Muscle of arm (tissue), 1 donor: ENCODE measurements at regions not wholly inside any gene's neighbourhood (a gene's known extent, or its start where the extent isn't known, plus 50 kb on each side); places are given as distances from the start of the nearest gene placed in this dataset.

Source experiments
- DNase-seq: peaks from one replicate; pipeline ENCODE4 v3.0.0-alpha.2; 2013

DNA sequence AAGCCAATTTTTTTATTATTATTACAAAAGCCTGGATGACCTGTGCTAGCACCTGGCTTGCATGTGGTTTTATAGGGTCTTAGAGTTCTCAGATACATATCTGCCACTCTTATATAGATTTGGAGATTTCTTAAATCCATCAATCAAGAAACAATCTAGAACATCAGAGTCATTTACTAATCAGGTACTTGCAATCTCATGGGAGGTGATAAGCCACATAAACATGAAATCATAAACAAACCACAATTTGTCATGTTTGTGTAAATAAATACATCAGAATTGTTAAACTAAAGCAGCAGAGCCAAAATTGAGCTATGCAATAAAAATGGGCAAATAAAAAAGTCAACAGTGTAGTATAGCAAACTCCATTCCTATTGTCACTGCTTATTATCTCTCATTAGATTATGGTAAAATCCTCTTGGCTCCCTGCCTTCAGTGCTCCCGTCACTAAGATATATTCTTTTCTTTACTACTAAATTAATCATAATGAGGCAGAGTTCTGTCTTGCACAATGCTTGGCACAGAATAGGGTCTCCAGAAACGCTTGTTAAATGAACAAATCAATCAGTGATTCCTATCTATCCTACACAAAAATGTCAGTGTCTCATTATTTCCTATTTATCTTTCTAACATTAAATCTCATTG lies 108.7 kb upstream of the TTC29 start:
- no peak for DNase-seq

DNA sequence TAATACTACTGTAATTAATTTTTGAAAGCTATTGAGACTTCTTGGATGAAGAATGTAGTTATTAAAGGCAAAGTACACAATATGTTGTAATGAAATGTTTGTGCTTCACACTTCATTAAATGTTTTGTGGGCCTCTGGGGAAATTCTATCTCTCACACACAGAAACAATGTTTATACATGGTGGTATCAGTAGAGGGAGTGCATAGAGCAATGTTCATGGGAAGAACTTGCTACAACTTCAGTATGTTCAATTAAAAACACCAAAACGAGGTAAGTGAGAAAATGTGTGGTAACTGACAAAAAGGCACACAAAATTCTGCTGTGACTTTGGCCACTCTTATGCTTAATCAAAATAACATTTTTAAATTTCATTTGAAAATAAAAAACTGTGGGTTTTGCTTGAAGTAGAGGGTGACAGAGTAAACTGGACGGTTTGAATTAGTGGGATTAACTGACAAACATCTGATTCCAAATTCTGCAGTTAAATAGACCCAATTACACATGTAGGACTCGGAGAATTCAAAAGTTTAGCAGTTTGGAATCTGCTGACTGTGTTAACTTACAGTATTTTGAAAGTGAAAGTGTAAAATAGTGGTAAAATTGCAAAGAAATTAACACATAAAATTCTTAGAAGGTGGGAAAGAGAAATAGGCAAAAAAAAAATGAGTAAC lies 111.4 kb upstream of the TTC29 start:
- no peak for DNase-seq

DNA sequence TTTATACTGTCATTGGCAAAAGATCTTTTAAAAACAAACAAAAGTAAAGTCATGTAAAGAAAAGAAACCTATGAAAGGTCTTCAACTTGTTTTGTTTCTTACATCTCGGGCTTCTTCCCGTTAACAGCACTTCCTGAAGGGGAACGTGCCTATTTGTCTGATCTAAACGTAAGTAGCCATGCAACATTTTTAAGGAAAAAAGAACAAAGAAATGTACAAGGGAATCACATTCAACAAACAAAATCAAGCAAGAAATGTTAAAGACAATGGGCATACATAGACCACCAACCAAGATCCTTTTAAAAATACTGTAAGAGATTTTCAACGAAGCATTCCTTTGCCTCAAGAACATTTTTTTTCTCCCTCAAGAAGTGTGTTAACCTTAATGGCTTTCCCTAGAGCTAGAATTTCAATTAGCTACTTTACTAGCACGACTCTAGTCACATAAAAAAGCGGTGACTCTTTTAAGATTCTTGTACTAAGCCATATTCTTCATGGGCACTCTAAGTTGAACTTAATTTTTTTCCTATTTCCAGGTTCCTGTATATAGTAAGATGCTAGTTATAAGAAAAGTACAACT lies 112.0 kb upstream of the TTC29 start:
- DNase-seq: no peak

DNA sequence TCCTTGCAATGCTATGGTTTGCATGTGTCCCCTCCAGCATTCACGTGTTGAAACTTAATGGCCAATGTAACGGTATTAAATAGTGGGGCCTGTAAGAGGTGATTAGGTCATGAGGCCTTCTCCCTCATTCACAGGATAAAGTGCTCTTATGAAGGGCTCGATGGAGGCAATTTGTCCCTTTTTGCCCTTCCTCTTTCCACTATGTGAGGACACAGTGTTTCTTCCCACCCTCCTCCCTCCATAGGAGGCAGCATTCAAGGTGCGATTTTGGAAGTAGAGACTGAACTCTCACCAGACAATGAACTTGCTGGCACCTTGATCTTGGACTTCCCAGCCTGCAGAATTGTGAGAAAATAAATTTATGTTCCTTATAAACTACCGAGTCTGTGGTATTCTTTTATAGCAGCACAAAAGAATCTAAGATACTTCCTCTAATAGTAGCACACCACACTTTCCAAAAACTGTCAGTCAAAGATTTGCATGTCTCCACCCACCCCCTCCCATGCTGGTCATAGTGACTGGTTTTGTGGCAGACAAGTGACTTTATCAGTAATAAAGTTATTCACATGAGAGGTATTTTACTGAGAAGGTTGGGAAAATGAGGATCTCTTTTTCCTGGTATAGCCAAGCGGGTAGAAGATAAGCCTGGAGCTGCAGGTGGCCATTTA lies 113.5 kb upstream of the TTC29 start:
- no peak for DNase-seq

DNA sequence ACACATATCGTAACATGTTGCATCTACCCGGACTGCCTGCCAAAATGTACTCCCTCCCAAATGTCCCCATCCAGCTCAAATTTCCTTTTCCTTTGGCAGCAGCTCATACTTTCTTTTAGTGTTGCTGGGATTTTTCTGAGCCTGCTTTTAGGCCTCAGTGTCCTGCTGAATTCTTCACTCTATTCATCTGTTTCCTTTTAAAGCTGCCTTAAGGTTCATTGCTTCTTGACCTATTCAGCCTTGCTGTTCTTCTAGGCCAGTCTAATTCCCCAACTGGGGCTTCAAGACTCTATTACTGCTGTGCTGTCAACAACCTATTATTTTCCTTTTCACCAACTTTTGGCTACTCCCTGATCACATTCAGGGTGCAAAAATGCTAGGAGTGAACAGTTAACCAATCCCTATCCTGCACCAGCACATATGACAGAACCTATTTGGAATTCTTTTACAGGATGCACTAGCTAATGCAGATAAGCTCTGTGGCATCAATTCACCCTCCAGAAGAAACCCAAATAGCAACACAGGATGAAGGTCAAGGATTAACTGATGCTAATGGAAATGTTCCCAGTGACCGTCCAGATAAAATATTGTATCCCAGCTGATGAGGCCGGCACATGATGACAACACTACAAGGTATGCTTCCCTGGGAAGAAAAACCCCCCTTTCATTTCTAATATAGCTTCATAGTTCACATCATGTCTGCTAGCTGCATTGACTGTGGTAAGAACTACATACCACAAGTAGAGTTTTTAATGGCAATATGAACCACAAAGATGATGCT lies 114.7 kb upstream of the TTC29 start:
- DNase-seq: peak; percentile 81

DNA sequence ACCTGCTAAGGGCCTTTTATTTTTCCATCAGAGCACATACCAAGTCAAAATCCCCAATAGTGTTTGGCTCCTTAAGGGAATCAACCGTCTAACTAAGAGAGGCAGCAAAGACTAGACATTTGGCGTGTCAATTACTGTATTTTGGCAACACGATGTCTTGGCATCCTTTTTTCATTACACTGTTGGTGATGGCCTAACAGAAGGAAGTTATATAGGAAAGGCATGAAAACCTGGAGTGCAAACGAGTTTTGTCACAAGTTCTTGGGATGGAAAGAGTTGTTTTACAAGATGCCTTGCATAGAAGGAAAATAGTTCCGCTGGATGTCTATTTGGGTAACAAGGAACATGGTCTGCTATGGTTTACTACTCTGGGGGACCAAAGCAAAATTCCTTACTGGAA lies 119.2 kb upstream of the TTC29 start:
- DNase-seq: no peak

DNA sequence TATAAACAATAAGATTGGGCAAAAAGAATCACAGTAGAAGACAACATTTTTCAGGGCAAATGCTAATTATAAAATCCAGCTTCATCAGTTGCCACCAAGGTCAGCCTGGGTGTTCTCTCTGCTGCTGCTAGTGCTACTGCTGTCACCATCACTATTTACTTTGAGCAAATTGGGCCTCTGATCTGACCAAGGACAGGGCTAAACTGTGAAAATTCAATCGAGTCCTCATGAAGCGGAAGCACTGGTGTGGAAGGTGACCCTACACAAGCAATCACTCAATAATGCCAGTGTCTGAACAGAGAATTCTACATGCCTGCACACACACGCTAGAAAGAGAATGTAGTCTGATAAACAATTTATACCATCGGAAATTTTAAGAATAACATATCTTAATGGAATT lies 122.9 kb upstream of the TTC29 start:
- no peak for DNase-seq

DNA sequence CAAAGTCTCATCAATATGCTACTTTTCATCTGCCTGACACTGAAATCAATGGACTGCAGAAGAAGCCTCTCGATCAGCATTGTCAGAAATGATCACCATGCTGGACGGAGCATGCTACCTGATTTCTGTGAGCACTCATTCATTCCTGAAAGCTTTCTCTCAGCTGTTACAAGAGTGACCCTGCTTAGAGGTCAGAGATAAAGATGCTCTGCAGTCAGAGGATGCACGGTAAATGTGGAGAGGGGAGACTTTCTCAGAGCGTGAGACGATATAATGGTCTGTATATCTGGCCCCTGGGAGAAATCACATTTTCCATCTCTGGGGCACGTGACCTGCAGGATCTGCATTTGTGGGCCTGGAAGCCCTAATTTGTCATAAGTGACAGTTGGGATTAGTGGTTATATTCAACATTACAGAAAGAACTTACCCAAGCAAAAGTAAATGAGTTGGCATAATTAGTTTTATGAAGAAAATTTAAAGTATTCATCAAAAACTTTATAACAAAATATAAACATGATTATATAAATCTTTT lies 125.6 kb upstream of the TTC29 start:
- no peak for DNase-seq

DNA sequence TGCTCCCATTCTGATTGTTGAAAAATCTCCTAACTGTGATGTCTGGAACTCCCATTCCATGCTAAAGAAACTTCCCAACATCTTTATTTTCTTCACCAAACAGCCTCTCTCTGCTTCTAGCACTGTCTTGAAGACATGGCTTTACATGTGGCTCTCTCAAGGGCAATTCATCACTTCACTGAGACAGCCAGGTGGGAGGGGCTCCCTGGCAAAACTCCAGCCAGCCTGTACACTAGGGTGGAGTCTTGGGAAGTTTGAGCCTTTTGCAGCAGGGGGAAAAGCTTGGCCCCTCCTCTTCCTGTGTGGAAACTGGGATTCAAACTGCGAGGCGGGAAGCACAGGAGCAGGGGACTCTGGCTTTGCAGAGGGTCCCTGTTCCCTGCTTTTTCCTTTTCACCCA lies 130.5 kb upstream of the TTC29 start:
- DNase-seq: no peak

DNA sequence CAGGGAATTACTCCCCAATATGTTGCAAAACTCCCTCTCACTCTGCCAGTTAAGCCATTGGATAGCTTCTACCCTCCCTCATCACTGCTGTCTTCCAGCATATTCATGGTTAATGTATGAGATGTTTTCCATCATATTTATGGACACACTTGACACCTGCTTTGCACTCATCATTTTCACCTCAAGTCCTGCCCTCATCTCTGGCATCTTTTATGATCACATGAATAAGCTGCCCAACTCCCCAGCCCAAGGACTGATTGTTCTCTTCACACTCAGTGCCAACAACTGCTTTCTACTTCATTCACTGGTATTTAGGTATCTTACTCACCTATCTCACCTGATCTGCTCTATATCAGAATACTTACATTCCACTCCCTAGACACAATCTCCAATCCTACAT lies 131.1 kb upstream of the TTC29 start:
- no peak for DNase-seq

DNA sequence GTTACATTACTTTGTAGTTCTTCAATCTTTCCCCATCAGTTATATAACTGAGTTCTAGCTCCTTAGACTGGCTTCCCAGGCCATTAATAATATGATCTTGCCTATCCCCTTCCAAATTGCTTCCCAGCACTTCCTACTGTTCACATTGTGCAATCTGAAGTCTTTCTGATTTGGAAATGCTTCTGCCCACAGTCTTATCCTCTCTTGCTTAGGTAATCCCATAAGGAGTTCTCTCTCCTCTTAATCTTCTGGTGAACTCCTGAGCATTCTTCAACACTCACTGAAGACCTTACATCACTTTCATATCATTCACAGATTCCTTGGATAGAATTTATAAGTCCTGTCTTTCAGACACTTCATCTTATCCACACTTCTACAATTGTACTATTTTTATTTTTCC lies 132.7 kb upstream of the TTC29 start:
- DNase-seq: no peak

DNA sequence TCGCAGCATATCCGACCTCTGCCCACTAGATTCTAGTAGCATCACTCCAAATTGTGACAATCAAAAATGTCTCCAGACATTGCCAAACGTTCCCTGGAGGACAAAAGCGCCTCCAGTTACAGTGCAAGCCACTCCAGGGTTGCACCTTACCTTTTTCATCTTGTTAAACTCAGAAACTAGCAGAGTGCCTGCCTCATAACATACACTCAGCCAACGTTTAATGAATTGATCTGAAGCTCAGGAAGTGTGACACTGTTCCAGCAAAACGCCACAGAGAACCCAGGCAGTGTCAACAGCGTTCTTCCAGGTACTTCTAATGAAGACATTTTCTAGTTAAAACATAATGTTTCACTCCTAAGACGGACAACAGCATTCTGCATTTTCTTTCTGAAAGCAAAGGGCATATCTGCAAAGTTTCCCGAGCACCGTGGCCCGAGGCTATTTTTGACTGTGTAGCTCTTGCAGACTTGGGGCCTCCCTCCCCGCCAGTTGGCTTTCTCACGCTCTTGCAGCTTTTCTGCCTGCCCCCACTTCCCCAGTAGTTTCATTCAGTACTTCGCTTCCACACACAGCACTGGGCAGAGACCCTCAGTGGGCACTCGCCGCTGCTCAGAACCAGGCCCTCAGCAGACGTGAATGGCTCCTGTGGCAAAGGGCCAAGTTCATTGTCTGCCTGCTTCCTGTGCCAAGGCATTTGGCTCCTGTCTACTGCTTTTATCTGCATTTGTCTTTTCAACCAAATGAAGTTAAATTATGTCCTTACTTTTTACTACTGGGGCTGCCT lies 133.4 kb upstream of the TTC29 start:
- DNase-seq: no peak

DNA sequence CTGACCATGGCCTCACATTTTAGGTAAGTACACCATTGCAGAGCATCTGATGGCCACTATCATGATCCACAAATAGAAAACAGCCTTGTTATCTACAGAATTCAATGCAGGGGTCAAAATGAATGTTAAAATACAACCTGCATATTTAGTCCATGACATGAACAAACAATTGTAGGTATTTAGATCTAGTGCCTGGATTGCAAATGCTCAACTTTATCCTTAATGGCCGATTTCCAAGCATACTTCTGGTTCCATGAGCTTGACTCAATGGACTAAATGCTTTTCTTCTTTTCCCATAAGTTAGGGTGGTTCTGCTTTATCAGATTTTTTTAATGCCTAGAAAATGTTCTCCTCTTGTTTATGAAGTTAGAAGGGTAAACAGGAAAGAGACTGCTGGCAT lies 139.2 kb upstream of the TTC29 start:
- no peak for DNase-seq

DNA sequence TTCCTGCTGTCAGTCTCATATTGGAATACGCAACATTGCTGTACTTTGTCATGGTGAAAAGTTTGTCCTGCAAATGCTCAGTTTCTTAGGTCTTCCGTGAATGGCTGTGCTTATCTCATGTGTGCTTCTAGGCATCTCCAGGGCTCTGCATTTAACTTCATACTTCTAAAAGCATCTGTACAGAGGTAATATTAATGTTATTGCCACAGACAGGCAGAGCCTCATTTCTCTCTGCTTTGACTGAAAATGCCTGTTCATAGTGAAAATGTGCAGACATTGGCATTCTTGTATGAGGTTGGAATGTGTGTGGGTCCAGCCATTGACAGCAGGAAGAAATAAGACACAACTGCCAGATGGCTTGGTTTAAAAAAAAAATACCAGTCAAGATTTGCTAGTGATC lies 140.1 kb upstream of the TTC29 start:
- no peak for DNase-seq

DNA sequence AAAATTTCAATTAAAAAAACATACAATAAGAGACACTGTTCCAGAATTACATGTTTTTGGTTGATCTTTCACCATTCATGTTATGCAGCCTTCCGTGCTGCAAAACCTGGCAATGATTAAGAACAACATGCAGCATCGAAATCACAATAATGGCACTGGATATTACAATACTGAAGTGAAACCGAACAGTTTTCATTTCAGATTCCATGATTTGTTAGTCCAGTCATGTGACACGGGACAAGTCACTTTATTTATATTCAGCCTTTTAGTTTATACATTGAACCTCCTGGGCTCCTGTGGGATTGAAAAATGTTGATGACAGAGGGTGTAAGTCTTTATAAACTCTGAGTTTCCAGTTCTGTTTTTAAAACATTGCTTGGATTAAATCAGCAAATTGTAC lies 142.5 kb upstream of the TTC29 start:
- no peak for DNase-seq

DNA sequence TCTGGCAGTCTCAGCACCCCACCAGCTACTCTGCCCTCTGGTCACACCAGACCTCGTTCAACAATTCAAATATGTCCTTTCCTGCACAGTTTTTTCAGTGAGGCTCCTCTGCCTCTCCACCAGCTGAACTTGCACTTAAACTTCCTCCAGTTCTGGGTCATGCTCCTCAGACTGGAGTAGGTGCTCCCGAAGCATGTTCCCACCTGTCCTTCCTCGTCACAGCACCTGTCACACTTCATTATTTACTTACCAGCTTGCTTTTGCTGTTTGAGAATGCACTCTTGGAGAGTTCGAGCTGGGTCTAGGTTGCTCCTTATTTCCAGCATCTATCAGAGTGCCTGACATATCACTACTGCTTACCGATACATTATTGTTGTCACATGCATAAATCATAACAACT lies 144.8 kb upstream of the TTC29 start:
- DNase-seq: no peak

DNA sequence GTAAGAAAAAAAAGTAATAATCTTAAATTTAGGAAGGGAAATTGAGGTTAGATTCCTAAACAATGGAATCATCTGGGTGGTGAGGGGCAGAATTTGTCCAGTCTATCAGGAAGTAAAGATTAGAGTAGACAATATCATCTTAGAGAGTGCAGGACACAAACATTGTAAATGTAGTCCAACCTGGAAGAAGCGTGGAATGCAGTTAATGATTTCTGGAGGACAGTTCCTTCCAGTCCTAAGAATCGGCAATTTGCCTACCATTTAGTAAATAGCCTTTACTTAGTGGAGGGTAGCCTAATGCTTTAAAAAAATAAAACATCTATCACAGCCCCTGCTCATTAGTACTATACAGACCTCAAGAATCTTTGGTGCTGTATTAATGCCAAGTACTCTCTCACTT lies 147.5 kb upstream of the TTC29 start:
- DNase-seq: no peak

DNA sequence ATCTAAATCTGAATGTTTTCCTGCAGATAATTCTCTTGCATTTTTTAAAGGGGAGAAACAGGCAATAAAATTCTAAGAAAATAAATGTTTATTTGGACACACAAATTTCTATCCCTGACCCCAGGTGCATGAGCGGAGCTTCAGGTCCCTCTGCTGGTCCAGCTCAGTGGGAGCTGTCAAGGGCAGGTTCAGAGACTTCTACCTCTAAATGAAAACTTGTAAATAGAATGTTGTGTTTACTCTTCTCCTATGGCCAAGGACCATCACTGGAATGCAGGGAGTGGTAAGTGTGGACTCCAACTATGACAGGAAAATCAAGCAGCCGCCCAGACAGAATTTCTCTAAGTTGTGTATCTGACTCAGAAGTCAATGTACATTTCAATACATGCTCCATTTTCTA lies 148.6 kb upstream of the TTC29 start:
- no peak for DNase-seq

DNA sequence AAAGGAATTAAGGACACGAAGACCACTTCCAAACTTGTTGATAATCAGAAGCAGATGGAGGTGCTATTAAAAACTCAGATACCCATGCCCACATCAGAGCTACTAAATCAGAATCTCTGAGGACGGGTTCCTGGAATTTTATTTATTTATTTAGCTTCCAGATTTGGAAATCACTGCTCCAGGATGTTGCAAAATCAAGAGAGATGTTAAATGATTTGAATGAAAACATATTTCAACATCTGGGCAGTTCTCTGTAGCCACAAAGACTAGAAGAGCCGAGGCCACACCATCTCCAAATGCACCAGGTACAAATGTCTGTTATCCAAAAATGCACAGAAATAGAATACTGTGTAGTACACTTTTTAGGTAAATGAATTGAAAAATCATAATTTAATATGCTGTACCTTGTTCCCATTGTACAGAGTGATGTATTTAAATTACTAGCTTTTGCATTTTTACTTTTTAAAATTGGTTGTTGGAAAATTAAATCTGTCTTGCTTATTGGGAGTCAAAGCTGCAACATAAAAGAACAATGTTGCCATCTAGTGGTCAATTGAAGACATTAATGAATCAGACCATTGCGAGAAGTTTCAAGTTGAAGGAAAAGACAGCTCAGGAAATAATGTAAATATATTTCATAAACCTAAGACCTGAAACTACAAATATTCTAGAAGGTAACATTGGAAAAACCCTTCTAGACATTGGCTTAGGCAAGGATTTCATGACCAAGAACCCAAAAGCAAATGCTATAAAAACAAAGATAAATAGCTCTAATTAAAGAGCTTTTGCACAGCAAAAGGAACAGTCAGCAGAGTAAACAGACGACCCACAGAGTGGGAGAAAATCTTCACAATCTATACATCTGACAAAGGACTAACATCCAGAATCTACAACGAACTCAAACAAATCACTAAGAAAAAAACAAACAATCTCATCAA lies 151.3 kb upstream of the TTC29 start:
- DNase-seq: peak; percentile 46

DNA sequence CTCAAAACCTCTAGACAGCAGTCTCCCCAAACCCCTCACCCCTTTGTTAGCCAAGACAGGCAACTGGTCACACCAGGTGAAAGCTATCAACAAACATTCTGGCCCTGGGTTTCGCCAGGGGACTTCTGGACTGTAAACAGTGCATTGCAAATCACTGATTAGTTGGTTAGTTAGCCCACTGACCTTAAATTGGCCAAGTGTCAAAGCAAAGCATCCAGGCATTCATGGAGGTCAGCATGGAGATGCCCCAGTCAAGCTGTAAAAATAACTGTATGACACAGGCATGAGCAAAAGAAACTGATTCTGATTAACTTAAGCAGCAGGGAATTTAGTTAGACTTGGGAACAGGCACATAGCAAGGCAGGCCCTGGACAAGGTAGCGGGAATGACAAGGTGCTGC lies 156.0 kb upstream of the TTC29 start:
- DNase-seq: no peak
